ENCODE measurements at regions not wholly inside any gene's neighbourhood (a gene's known extent, or its start where the extent isn't known, plus 50 kb on each side); places are given as distances from the start of the nearest gene placed in this dataset.

- no peak for TF ChIP-seq CTCF (IDR thresholded peaks at IDR 0.05)
Measured at GRCh38 chr1:60904099-60904851, 178.1 kb upstream of the NFIA start.

GRCh38 chr1:60903591-60903990 lies 178.8 kb upstream of the NFIA start:
- no peak for TF ChIP-seq CTCF (IDR thresholded peaks at IDR 0.05)

GRCh38 chr1:60899464-60899863 lies 182.9 kb upstream of the NFIA start:
- no peak for TF ChIP-seq CTCF (IDR thresholded peaks at IDR 0.05)

- no peak for TF ChIP-seq CTCF (IDR thresholded peaks at IDR 0.05)
Measured at GRCh38 chr1:60898987-60899386, 183.4 kb upstream of the NFIA start.

GRCh38 chr1:60898413-60898812 lies 183.9 kb upstream of the NFIA start:
- TF ChIP-seq CTCF (IDR thresholded peaks at IDR 0.05): no peak

- TF ChIP-seq CTCF (IDR thresholded peaks at IDR 0.05): no peak
Measured at GRCh38 chr1:60896701-60897363, 185.5 kb upstream of the NFIA start.

- no peak for TF ChIP-seq CTCF (IDR thresholded peaks at IDR 0.05)
Measured at GRCh38 chr1:60895701-60896100, 186.7 kb upstream of the NFIA start.
